Testis (tissue), 2 donors: ENCODE measurements at regions not wholly inside any gene's neighbourhood (a gene's known extent, or its start where the extent isn't known, plus 50 kb on each side); places are given as distances from the start of the nearest gene placed in this dataset.

Experiments
- DNase-seq: peaks from one replicate; pipeline ENCODE4 v3.0.0-alpha.2; 2019
- H3K27ac ChIP-seq, 2 donors: fragments of 200-600 bp; sonication (generic); one replicate each; pipeline ENCODE4 v1.5.1; 2019
- H3K27me3 ChIP-seq: fragments of 200-600 bp; sonication (generic); one replicate; pipeline ENCODE4 v1.5.1; 2019
- H3K36me3 ChIP-seq: fragments of 200-600 bp; sonication (generic); one replicate; pipeline ENCODE4 v1.5.1; 2017; ENCODE audit warnings: low read depth; ENCODE audit errors: missing control alignments
- H3K4me1 ChIP-seq: fragments of 200-600 bp; sonication (generic); one replicate; pipeline ENCODE4 v1.5.1; 2019
- H3K4me3 ChIP-seq, 2 donors: fragments of 200-600 bp; sonication (generic); one replicate each; pipeline ENCODE4 v1.5.1; 2017 to 2019
- H3K9me3 ChIP-seq: fragments of 200-600 bp; sonication (generic); one replicate; pipeline ENCODE4 v1.5.1; 2017
- CTCF ChIP-seq, 3 experiments: fragments of 450-650 bp in 2 of 3; fragments of 200-600 bp in 1 of 3; sonication (generic) in 1 of 3; IDR thresholded peaks; one replicate each; pipeline ENCODE4 v1.5.1; 2016 to 2019; ENCODE audit warnings: antibody characterized with exemption in 3 of 3, mild to moderate bottlenecking in 2 of 3, moderate library complexity in 1 of 3
- POLR2A ChIP-seq: fragments of 450-650 bp; IDR thresholded peaks from one replicate; pipeline ENCODE4 v1.6.1; 2017; ENCODE audit warnings: antibody characterized with exemption, mild to moderate bottlenecking, moderate library complexity
- WGBS, 2 donors: methylation state at CpG; one replicate each; pipeline ENCODE4 v1.1.5; 2018; 5-methylcytosine and 5-hydroxymethylcytosine counted together
- intact Hi-C: fragments of 100-400 bp; cut with DNase I; formaldehyde crosslinking; loops from one replicate; pipeline ENCODE4 v1.15.1; 2023; ENCODE audit warnings: low total_unique reads

- no peaks in the 10 kb centered on the region for H3K9me3 ChIP-seq
- intact Hi-C loops = no loop called here
- no peak for TF ChIP-seq CTCF (IDR thresholded peaks at IDR 0.05)
- 55 to 74% methylated on average over 6 of the region's 6 CpGs for WGBS, 2 donors
- H3K4me1 ChIP-seq = no peaks in the 10 kb centered on the region
- H3K27me3 ChIP-seq = no peaks in the 10 kb centered on the region
- no peak overlapping the region for H3K27ac ChIP-seq
- no peak overlapping the region for H3K4me3 ChIP-seq
- no peaks in the 10 kb centered on the region for H3K36me3 ChIP-seq
- no peak for DNase-seq
Measured at GRCh38 chr3:127061641-127062040, 78.7 kb downstream of the PLXNA1 start.

GRCh38 chr3:127062926-127063325, 80.0 kb downstream of the PLXNA1 start:
- intact Hi-C loops = no loop called here
- Histone ChIP-seq H3K4me3 (no peak overlapping the region), H3K27me3 (no peaks in the 10 kb centered on the region), H3K9me3 (no peaks in the 10 kb centered on the region), H3K27ac (no peak overlapping the region), H3K4me1 (no peaks in the 10 kb centered on the region), H3K36me3 (no peaks in the 10 kb centered on the region)
- 71 to 77% methylated on average over 11 to 13 of the region's 13 CpGs for WGBS, 2 donors
- TF ChIP-seq CTCF (IDR thresholded peaks at IDR 0.05) (no peak), POLR2A (no peak)
- DNase-seq = no peak

- Histone ChIP-seq H3K4me1 (no peaks in the 10 kb centered on the region), H3K36me3 (no peaks in the 10 kb centered on the region), H3K9me3 (no peaks in the 10 kb centered on the region), H3K27ac (no peak overlapping the region), H3K27me3 (no peaks in the 10 kb centered on the region), H3K4me3 (no peak overlapping the region)
- TF ChIP-seq CTCF (IDR thresholded peaks at IDR 0.05) = no peak
- TF ChIP-seq POLR2A = no peak
- 95 to 96% methylated on average over 4 of the region's 4 CpGs for WGBS, 2 donors
- intact Hi-C loops = no loop called here
- no peak for DNase-seq
Measured at GRCh38 chr3:127063916-127064315, 81.0 kb downstream of the PLXNA1 start.

GRCh38 chr3:127064391-127065137, 81.6 kb downstream of the PLXNA1 start:
- no peak overlapping the region for H3K4me3 ChIP-seq
- H3K27me3 ChIP-seq = no peaks in the 10 kb centered on the region
- H3K27ac ChIP-seq = no peak overlapping the region
- no peaks in the 10 kb centered on the region for H3K36me3 ChIP-seq
- H3K4me1 ChIP-seq = no peaks in the 10 kb centered on the region
- TF ChIP-seq POLR2A (no peak), CTCF (IDR thresholded peaks at IDR 0.05) (no peak)
- no peaks in the 10 kb centered on the region for H3K9me3 ChIP-seq
- intact Hi-C loops = no loop called here
- WGBS, 2 donors = 93 to 98% methylated on average over 14 to 16 of the region's 16 CpGs
- DNase-seq = no peak

GRCh38 chr3:127065138-127065427, 82.2 kb downstream of the PLXNA1 start:
- H3K36me3 ChIP-seq = no peaks in the 10 kb centered on the region
- TF ChIP-seq CTCF (IDR thresholded peaks at IDR 0.05) (no peak), POLR2A (no peak)
- no peak overlapping the region for H3K27ac ChIP-seq
- intact Hi-C loops = no loop called here
- H3K9me3 ChIP-seq = no peaks in the 10 kb centered on the region
- no peak for DNase-seq
- 89 to 94% methylated on average over 5 of the region's 5 CpGs for WGBS, 2 donors
- no peak overlapping the region for H3K4me3 ChIP-seq
- no peaks in the 10 kb centered on the region for H3K27me3 ChIP-seq
- H3K4me1 ChIP-seq = no peaks in the 10 kb centered on the region
